ENCODE measurements at regions not wholly inside any gene's neighbourhood (a gene's known extent, or its start where the extent isn't known, plus 50 kb on each side); places are given as distances from the start of the nearest gene placed in this dataset.

- DNase-seq (ENCODE audit: low read depth), result no peak
- no peak overlapping the region for H3K4me3 ChIP-seq (ENCODE audit: low read depth, low read length)
- TF ChIP-seq, protein P1, sequence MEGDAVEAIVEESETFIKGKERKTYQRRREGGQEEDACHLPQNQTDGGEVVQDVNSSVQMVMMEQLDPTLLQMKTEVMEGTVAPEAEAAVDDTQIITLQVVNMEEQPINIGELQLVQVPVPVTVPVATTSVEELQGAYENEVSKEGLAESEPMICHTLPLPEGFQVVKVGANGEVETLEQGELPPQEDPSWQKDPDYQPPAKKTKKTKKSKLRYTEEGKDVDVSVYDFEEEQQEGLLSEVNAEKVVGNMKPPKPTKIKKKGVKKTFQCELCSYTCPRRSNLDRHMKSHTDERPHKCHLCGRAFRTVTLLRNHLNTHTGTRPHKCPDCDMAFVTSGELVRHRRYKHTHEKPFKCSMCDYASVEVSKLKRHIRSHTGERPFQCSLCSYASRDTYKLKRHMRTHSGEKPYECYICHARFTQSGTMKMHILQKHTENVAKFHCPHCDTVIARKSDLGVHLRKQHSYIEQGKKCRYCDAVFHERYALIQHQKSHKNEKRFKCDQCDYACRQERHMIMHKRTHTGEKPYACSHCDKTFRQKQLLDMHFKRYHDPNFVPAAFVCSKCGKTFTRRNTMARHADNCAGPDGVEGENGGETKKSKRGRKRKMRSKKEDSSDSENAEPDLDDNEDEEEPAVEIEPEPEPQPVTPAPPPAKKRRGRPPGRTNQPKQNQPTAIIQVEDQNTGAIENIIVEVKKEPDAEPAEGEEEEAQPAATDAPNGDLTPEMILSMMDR (conservative IDR thresholded peaks at IDR 0.05; ENCODE audit: low read depth, low read length), result no peak
Observed at GRCh38 chr13:80000684-80001509, 340.0 kb downstream of the SPRY2 start.

GRCh38 chr13:79999601-80000000 is 341.3 kb downstream of the SPRY2 start:
- TF ChIP-seq, protein P1 (conservative IDR thresholded peaks at IDR 0.05; ENCODE audit: low read depth, low read length), result no peak
- no peak overlapping the region for H3K4me3 ChIP-seq (ENCODE audit: low read depth, low read length)

DNA sequence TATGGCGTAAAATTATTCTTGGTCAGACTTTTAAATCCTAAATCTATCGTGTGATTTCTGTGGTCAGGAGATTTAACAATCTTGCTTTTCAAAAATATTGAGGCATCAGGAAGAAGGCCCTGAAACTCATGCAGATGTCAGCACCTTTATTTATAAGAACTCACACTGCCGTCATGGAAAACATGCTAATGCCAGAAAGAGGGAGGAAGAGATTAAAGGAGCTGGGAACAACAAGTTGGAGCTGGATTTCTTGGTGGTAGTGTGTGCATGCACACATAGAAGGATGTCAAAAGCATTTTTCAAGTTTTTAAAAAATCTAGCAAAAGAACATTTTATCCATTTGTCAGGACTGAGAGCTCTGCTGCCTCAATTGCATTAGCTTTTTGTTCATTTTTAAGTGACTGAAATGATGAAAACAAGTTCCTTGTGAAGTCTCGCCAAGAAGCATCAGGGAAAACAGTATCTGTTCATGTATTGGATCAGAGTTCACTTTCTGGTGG is 342.5 kb downstream of the SPRY2 start:
- DNase-seq (ENCODE audit: low read depth), result no peak
- TF ChIP-seq, protein P1 (conservative IDR thresholded peaks at IDR 0.05; ENCODE audit: low read depth, low read length), result no peak
- no peak overlapping the region for H3K4me3 ChIP-seq (ENCODE audit: low read depth, low read length)

More at GRCh38 chr13:79999601-80000000, 341.3 kb downstream of the SPRY2 start:
- no peak for DNase-seq (ENCODE audit: low read depth)

GRCh38 chr13:79997244-79997643 is 343.7 kb downstream of the SPRY2 start:
- no peak for DNase-seq (ENCODE audit: low read depth)
- no peak overlapping the region for H3K4me3 ChIP-seq (ENCODE audit: low read depth, low read length)
- TF ChIP-seq, protein P1 (conservative IDR thresholded peaks at IDR 0.05; ENCODE audit: low read depth, low read length), result no peak

GRCh38 chr13:79995334-79995733 is 345.6 kb downstream of the SPRY2 start:
- H3K4me3 ChIP-seq (ENCODE audit: low read depth, low read length), result no peak overlapping the region
- TF ChIP-seq, protein P1 (conservative IDR thresholded peaks at IDR 0.05; ENCODE audit: low read depth, low read length), result no peak
- DNase-seq (ENCODE audit: low read depth), result peak; percentile 79

GRCh38 chr13:79992111-79992510 is 348.8 kb downstream of the SPRY2 start:
- H3K4me3 ChIP-seq (ENCODE audit: low read depth, low read length), result no peak overlapping the region
- DNase-seq (ENCODE audit: low read depth), result no peak
- TF ChIP-seq, protein P1 (conservative IDR thresholded peaks at IDR 0.05; ENCODE audit: low read depth, low read length), result no peak

DNA sequence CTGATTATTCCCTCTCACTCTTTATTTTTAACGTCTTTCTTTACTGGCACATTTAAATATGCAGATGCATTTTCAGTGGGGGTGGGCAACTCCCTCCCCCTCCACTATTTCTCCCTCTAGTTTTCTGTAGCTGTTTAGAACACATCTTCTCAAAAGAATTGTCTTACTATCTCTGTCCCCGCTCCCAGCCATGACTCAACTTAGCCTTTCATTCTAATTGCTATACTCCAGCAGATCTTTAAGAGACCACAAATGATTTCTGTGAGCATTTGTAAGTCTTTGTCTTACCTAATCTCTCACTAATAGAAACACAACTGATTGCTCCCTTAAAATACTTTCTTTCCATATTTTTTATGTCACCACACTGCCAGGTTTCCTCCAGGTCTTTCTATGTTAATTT is 350.9 kb downstream of the SPRY2 start:
- no peak overlapping the region for H3K4me3 ChIP-seq (ENCODE audit: low read depth, low read length)
- TF ChIP-seq, protein P1 (conservative IDR thresholded peaks at IDR 0.05; ENCODE audit: low read depth, low read length), result no peak
- no peak for DNase-seq (ENCODE audit: low read depth)

All from epithelial cell of proximal tubule (primary cell).